Right cardiac atrium (tissue), 5 donors: ENCODE measurements at regions not wholly inside any gene's neighbourhood (a gene's known extent, or its start where the extent isn't known, plus 50 kb on each side); places are given as distances from the start of the nearest gene placed in this dataset.
"Not testable (repeated sequence)": the region's sequence is repeated elsewhere in the genome, so short reads cannot be mapped to it uniquely, and the experiment has no call there.

Experiments
- ATAC-seq, 2 donors: fragments of 200-7000 bp; cut with Tn5 transposase; one replicate each; pipeline versions ENCODE4 v1.8.0 to v1.9.1; 2020; ENCODE audit warnings: moderate library complexity in 2 of 2, mild to moderate bottlenecking in 1 of 2
- DNase-seq, 3 donors: peaks; one replicate each; pipeline ENCODE4 v3.0.0-alpha.2; 2020
- H3K27ac ChIP-seq: one replicate; pipeline ENCODE4 v1.5.1; 2013; ENCODE audit warnings: mild to moderate bottlenecking, low read length, control low read depth, moderate library complexity
- H3K27me3 ChIP-seq: one replicate; pipeline ENCODE4 v1.6.1; 2013; ENCODE audit not compliant: control insufficient read depth, insufficient read depth
- H3K4me1 ChIP-seq: one replicate; pipeline ENCODE4 v1.6.1; 2013; ENCODE audit warnings: low read length; ENCODE audit not compliant: control insufficient read depth, insufficient read depth
- H3K4me3 ChIP-seq: one replicate; pipeline ENCODE4 v1.5.1; 2013; ENCODE audit warnings: low read length, control low read depth
- H3K9me3 ChIP-seq: one replicate; pipeline ENCODE4 v1.6.1; 2013; ENCODE audit warnings: low read length; ENCODE audit not compliant: control insufficient read depth
- WGBS: extraction: QIAGEN DNeasy Blood & Tissue Kit; methylation state at CpG from one replicate; pipeline ENCODE4 v1.1.7; 2013; 5-methylcytosine and 5-hydroxymethylcytosine counted together
- intact Hi-C, 4 donors: fragments of 100-400 bp; cut with DNase I; formaldehyde crosslinking; loops; one replicate each; pipeline versions ENCODE4 v1.11.0 to v1.14.0; 2022 to 2023
- donor health status: healthy with polysubstance abuse.
- donor health status: DM: no; HTN: yes; CAD: no.
- donor health status: DM: no; HTN: no; CAD: no.
- donor health status: DM: no; HTN: yes; CAD: no; lungs with severe emphysema.
- donor health status: DM: yes; HTN: yes; CAD: no.

DNA sequence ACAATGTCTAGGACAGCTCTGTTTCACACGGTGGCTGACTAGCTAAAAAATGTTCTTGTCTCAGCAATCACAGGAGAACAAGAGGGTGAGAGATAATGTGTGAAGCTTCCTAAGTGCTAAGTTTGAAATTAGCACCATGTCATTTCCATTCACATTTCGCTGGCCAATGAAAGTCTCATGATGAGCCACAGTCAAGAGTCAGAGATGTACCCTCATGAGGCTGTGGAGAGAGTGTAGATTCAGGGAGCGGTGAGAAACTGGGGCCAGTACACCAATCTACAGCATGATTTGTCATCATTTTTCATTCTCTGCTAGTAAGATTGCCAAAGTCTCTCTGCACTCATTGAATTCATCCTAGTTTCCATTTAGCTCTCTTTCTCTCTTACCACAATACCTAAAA lies 97.9 kb downstream of the FAM72B start:
- H3K27ac ChIP-seq, H3K9me3 ChIP-seq, H3K4me1 ChIP-seq, H3K4me3 ChIP-seq, DNase-seq, ATAC-seq, intact Hi-C loops, H3K27me3 ChIP-seq: not testable (repeated sequence)
- WGBS = 51% methylated on average over 3 of the region's 3 CpGs

DNA sequence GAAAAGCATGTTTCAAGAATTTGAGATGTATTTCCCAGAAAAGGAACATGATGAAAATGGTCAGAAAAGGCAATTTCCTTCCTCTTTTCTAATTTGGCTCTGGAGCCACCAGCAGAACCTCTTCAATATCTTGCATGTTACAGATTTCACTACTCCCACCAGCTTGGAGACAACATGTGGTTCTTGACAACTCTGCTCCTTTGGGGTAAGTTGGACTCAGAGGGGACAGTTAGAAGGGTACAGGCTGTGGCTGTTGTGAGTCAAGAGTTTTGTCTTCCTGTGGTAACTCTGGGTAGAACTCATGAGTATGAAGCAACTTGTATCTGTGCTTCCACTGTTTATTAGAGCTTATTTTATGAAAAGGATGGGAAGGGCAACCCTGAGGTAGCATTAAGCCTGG lies 96.9 kb downstream of the FAM72B start:
- not testable (repeated sequence) for H3K27ac ChIP-seq

DNA sequence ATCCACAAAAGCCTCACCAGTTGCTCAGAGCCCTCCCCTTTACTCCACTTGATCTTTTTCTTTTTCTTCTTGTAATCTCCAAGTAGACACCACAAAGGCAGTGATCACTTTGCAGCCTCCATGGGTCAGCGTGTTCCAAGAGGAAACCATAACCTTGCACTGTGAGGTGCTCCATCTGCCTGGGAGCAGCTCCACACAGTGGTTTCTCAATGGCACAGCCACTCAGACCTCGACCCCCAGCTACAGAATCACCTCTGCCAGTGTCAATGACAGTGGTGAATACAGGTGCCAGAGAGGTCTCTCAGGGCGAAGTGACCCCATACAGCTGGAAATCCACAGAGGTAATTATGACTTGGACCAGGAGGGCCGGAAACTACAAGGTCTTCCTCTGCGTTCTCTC lies 95.6 kb downstream of the FAM72B start:
- 82% methylated on average over 3 of the region's 5 CpGs for WGBS

More for the DNA sequence above, 96.9 kb downstream of the FAM72B start:
- DNase-seq, H3K4me1 ChIP-seq, H3K4me3 ChIP-seq, intact Hi-C loops, H3K9me3 ChIP-seq, H3K27me3 ChIP-seq: not testable (repeated sequence)
- ATAC-seq = peak in 1 of 2 donors; percentile 29

DNA sequence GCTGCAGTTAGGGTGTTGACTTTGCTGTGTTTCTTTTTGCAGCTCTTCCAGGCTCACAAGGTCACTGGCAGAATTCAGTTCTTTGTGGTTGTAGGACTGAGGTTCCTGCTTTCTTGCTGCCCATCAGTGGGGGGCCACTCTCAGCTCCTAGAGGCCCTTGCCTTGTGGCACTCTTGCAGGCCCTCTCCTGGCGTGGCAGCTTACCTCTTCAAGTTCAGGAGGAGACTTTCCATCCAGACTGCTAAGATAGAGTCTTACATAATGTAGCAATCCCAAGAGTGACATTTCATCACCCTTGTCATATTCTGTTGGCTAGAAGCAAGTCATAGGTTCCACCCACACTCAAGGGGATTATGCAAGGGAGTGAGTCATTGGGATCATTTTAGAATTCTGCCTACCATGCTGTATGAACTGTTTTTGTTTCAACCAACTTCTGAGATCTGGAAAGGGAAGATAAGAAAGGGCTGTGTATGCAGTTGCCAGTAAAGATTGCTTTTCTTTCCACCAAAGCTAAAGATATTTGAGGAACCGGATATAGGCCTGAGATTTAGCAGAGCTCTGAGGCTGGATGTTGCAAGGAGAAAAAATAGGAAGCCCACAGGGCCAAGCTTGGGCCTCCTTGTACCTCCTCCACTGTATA lies 91.7 kb downstream of the FAM72B start:
- H3K9me3 ChIP-seq, H3K27me3 ChIP-seq, H3K4me3 ChIP-seq, H3K27ac ChIP-seq, H3K4me1 ChIP-seq, intact Hi-C loops: not testable (repeated sequence)
- ATAC-seq (peak; percentile 91 to 92), DNase-seq (peak in 2 of 3 donors; percentile 64 to 81)
- 32% methylated on average over 2 of the region's 2 CpGs for WGBS

More for the DNA sequence above, 95.6 kb downstream of the FAM72B start:
- H3K27me3 ChIP-seq, intact Hi-C loops, DNase-seq, H3K9me3 ChIP-seq, H3K27ac ChIP-seq, H3K4me3 ChIP-seq, ATAC-seq, H3K4me1 ChIP-seq: not testable (repeated sequence)

DNA sequence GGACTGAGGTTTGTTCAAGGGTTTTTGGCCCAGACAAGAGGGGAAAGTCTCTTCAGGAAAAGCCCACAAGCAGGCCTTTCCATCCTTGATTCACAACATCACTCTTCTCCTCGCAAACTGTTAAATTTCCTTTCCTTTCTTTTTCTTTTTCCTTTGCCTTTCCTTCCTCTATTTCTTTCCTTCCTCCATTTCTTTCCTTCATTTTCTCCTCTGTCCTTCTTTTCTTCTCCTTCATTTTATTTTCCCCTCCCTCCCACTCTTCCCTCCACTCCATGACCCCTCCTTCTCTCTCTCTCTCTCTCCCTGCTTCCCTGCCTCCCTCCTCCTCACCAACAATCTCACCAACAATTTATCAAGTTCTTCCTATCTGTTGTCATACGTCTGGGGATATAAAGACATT lies 89.1 kb downstream of the FAM72B start:
- 96% methylated on average over 1 of the region's 2 CpGs for WGBS

DNA sequence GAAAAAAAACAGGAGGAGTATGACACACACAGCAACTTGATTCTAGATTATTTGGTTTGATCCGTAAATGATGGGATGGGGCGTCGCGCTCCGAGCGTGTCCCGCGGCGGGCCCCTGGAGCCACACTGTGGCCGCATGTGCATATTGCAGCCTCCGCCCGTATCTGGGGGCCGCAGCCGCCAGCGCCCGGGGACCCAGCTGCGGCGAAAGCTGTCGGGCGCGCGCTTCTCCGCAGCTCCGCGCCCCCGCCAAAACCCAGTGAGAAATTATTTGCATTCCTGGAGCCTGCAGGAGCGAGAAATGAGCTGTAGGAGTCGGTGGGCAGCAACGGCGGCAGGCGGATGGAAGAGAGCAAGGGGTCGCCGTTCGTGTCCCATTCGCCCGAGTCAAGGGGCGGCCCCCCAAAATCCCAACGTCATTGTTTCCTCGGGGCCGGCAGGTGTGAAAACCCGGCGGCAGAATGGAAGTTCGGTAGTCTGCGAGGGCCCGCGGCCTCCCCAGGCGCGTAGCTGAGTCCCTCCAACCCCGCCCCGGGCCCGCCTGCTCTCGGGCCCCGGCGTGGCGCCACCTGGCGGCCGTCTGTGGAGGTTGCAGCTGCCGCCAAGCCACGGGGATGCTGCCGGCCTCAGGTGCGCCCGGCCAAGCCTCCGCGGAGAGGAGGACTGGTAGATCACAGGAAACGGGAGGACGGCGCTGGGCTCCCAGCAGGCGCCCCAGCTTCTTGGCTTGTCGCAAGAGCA lies 86.8 kb downstream of the FAM72B start:
- H3K27me3 ChIP-seq, H3K4me1 ChIP-seq, intact Hi-C loops, H3K9me3 ChIP-seq, H3K27ac ChIP-seq: not testable (repeated sequence)
- DNase-seq (peak; percentile 80 to 93 (median 90)), ATAC-seq (peak; percentile 93 to 94)
- WGBS = under 1% methylated on average over 51 of the region's 69 CpGs
- peak overlapping the region; percentile 25 for H3K4me3 ChIP-seq

More for the DNA sequence above, 89.1 kb downstream of the FAM72B start:
- H3K4me3 ChIP-seq, H3K9me3 ChIP-seq, H3K27ac ChIP-seq, DNase-seq, intact Hi-C loops, H3K27me3 ChIP-seq, H3K4me1 ChIP-seq, ATAC-seq: not testable (repeated sequence)

DNA sequence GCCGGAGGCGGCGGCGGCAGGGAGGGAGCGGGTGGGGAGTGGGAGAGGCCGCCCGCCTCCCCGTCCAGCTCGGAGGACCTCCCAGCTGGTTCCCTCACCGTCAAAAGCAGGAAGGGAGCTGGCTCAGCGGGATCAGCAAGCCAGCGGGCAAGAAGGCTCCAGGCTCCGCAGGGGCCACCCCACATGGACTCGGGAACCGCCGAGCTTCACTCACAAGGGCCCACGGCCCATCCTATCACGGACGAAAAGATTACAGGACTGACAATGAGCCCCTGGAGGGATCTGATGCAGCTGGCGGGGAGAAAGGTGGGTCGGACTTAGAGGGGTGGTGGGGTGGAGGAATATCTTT lies 86.3 kb downstream of the FAM72B start:
- H3K27me3 ChIP-seq, H3K4me1 ChIP-seq, intact Hi-C loops, H3K4me3 ChIP-seq, H3K9me3 ChIP-seq, H3K27ac ChIP-seq: not testable (repeated sequence)
- DNase-seq = peak; percentile 13 to 61 (median 23)
- ATAC-seq = peak in 1 of 2 donors; percentile 38
- 9% methylated on average over 14 of the region's 21 CpGs for WGBS

DNA sequence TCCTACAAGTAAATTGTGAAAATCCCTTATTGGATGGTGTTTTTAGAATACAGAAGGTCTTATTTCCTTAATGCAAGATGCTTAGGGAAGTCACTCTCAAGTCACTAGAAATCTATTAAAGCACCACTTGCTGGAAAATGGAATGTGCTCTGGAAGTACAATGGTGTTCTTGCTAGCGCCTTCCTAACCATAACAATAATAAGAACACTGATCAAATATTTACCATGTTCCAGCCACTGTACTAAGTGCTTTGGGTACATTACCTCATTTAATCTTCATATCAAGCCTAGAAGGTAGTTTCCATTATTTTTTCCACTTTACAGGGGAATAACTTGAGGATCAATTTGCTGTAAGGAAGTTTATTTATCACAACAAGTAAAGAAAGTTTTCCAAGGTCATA lies 75.1 kb downstream of the FAM72B start:
- H3K27ac ChIP-seq, ATAC-seq, H3K9me3 ChIP-seq, H3K4me1 ChIP-seq, H3K27me3 ChIP-seq, DNase-seq, H3K4me3 ChIP-seq, intact Hi-C loops: not testable (repeated sequence)
- 98% methylated on average over 1 of the region's 1 CpG for WGBS

DNA sequence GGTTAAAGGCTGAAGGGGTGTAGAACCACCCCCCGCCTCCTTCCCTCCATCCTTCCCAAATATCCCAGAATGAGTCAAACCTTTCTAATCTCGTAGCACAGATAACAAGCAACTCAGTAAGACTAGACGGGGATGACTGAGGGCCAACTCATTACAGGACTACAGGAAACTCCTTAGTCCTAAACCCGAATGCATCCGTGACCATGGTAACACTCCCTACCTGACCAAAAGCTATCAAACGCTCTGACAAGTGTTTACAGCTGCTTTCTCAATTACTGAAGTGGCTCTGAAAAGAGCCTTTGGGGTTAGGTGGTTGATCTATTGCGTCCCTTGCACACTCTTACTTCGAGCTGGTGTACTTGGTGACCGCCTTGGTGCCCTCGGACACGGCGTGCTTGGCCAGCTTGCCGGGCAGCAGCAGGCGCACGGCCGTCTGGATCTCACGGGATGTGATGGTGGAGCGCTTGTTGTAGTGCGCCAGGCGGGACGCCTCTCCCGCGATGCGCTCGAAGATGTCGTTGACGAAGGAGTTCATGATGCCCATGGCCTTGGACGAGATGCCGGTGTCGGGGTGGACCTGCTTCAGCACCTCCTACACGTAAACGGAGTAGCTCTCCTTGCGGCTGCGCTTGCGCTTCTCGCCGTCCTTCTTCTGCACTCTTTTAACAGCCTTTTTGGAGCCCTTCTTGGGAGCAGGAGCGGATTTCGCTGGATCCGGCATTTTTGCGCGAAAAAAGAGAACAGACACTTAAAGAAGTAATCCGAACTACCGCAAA lies 67.4 kb downstream of the FAM72B start:
- peak overlapping the region; percentile 35 for H3K4me3 ChIP-seq
- H3K9me3 ChIP-seq, intact Hi-C loops, H3K27ac ChIP-seq, H3K4me1 ChIP-seq, H3K27me3 ChIP-seq: not testable (repeated sequence)
- peak; percentile 11 to 49 (median 27) for DNase-seq
- ATAC-seq = peak; percentile 28 to 38
- 19% methylated on average over 41 of the region's 44 CpGs for WGBS

DNA sequence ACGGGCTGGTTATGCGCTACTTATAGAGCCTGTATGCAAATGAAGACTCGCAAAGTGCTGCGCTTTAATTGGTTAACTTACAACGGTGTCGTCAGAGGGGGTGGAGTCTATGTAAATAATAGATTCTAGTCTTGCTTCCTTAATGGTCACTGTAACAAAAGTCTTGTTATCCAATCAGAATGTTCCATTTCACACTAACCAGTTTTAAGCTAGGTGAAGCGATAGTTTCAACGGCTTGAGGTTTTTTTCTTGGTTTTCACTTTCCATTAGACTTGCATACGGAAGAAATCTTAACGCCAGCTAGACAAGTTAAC lies 66.9 kb downstream of the FAM72B start:
- ATAC-seq = peak; percentile 96 to 97
- H3K4me1 ChIP-seq, H3K9me3 ChIP-seq, intact Hi-C loops, H3K27ac ChIP-seq, DNase-seq, H3K27me3 ChIP-seq: not testable (repeated sequence)
- WGBS = 6% methylated on average over 5 of the region's 10 CpGs
- H3K4me3 ChIP-seq = peak overlapping the region; percentile 35
